ENCODE measurements at regions not wholly inside any gene's neighbourhood (a gene's known extent, or its start where the extent isn't known, plus 50 kb on each side); places are given as distances from the start of the nearest gene placed in this dataset.

- Mint-ChIP-seq H3K36me3 (ENCODE audit: insufficient read depth in 1 of 3, low read depth in 3 of 3) (peaks cover 0 to 5% (median 0%) of the 10 kb centered on the region in 3 experiments; a peak in 4 of 7 replicates), H3K27ac (no peak overlapping the region), H3K27me3 (ENCODE audit: low read depth) (no peaks in the 10 kb centered on the region), H3K4me3 (no peak overlapping the region), H3K9me3 (peaks cover 3 to 6% of the 10 kb centered on the region in 2 experiments; a peak in 4 of 5 replicates), H3K4me1 (peaks cover 4 to 5% of the 10 kb centered on the region in 2 experiments; a peak in 3 of 4 replicates)
- Histone ChIP-seq H4K91ac (ENCODE audit: insufficient read length, low read depth, low read length) (no peak overlapping the region), H3T11ph (ENCODE audit: low read length) (no peak overlapping the region), H3K18ac (ENCODE audit: insufficient read length, low read depth, low read length) (no peak overlapping the region), H2BK15ac (ENCODE audit: low read depth, low read length) (no peak overlapping the region), H3K79me1 (ENCODE audit: insufficient read depth, low read depth, low read length, poor library complexity, severe bottlenecking) (no peaks in the 10 kb centered on the region), H3K4ac (ENCODE audit: low read depth, low read length) (no peak overlapping the region), H3K23me2 (ENCODE audit: insufficient read length, low read depth, low read length, poor library complexity, severe bottlenecking) (no peaks in the 10 kb centered on the region), H3K56ac (ENCODE audit: insufficient read length, low read depth, low read length) (no peak overlapping the region), H3K79me2 (ENCODE audit: insufficient read depth, low read length) (no peaks in the 10 kb centered on the region), H4K8ac (replicated peaks; ENCODE audit: insufficient read length, low read depth, low read length) (no peak overlapping the region), H3K27ac (ENCODE audit: insufficient read length, low read depth, low read length) (no peak overlapping the region), H3K23ac (ENCODE audit: insufficient read length, low read depth, low read length) (no peak overlapping the region), H2BK120ac (ENCODE audit: low read depth, low read length, poor library complexity, severe bottlenecking) (no peak overlapping the region), H4K20me1 (ENCODE audit: control insufficient read depth, insufficient read depth, insufficient read length) (no peaks in the 10 kb centered on the region), H2AFZ (ENCODE audit: low read length) (no peak overlapping the region), H3K9ac (ENCODE audit: extremely low read depth, insufficient read length, low read length) (no peak overlapping the region), H3K27me3 (ENCODE audit: insufficient read depth, low read length) (no peaks in the 10 kb centered on the region; the same call in 1 of the 2 replicates), H3K4me2 (ENCODE audit: insufficient read depth, insufficient read length, low read length) (no peak overlapping the region), H3K14ac (ENCODE audit: insufficient read depth, low read length) (no peak overlapping the region), H2BK20ac (ENCODE audit: low read depth, low read length, poor library complexity, severe bottlenecking) (no peak overlapping the region), H2BK5ac (ENCODE audit: insufficient read length, low read length) (no peak overlapping the region), H3K9me3 (ENCODE audit: control insufficient read depth, low read depth, low read length) (no peaks in the 10 kb centered on the region), H2AK5ac (ENCODE audit: insufficient read length, low read length) (no peak overlapping the region), H2BK12ac (ENCODE audit: insufficient read length, low read depth, low read length) (no peak overlapping the region), H4K5ac (ENCODE audit: insufficient read length, low read depth, low read length) (no peak overlapping the region), H3K4me1 (ENCODE audit: insufficient read depth, low read length) (no peaks in the 10 kb centered on the region)
- no peak for DNase-seq
- no CpG with 5 or more reads among the region's 1 CpG for whole genome bisulfite sequencing (ENCODE audit: extremely low coverage, insufficient read length, low lambda C conversion rate)
- TF ChIP-seq CTCF (conservative IDR thresholded peaks at IDR 0.05) = no peak
Observed at GRCh38 chr11:133738624-133739023, 106.7 kb downstream of the SPATA19 start.

Data from H9 (cell line).